ENCODE measurements at regions not wholly inside any gene's neighbourhood (a gene's known extent, or its start where the extent isn't known, plus 50 kb on each side); places are given as distances from the start of the nearest gene placed in this dataset.

- Histone ChIP-seq H3K4me1 (ENCODE audit: insufficient read depth) (no peaks in the 10 kb centered on the region), H3K36me3 (replicated peaks; ENCODE audit: insufficient read depth, low read depth) (no peaks in the 10 kb centered on the region), H3K27me3 (no peaks in the 10 kb centered on the region), H4K20me1 (ENCODE audit: insufficient read depth, poor library complexity, severe bottlenecking) (no peaks in the 10 kb centered on the region), H3K4me3 (no peak overlapping the region), H3K9me3 (ENCODE audit: low read depth) (no peaks in the 10 kb centered on the region), H3K9me2 (replicated peaks; ENCODE audit: insufficient read depth) (no peaks in the 10 kb centered on the region), H3K27ac (no peak overlapping the region), H2AFZ (no peak overlapping the region), H3K4me2 (no peak overlapping the region), H3K79me2 (no peaks in the 10 kb centered on the region)
- TF ChIP-seq, protein P1, sequence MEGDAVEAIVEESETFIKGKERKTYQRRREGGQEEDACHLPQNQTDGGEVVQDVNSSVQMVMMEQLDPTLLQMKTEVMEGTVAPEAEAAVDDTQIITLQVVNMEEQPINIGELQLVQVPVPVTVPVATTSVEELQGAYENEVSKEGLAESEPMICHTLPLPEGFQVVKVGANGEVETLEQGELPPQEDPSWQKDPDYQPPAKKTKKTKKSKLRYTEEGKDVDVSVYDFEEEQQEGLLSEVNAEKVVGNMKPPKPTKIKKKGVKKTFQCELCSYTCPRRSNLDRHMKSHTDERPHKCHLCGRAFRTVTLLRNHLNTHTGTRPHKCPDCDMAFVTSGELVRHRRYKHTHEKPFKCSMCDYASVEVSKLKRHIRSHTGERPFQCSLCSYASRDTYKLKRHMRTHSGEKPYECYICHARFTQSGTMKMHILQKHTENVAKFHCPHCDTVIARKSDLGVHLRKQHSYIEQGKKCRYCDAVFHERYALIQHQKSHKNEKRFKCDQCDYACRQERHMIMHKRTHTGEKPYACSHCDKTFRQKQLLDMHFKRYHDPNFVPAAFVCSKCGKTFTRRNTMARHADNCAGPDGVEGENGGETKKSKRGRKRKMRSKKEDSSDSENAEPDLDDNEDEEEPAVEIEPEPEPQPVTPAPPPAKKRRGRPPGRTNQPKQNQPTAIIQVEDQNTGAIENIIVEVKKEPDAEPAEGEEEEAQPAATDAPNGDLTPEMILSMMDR (IDR thresholded peaks at IDR 0.05; ENCODE audit: poor library complexity), result no peak
- TF ChIP-seq EZH2phosphoT487 (IDR thresholded peaks at IDR 0.05; ENCODE audit: low read depth, severe bottlenecking, unreplicated experiment) (no peak), EZH2 (IDR thresholded peaks at IDR 0.05; ENCODE audit: borderline replicate concordance) (no peak)
- WGBS (ENCODE audit: low lambda C conversion rate, missing lambda C conversion rate), result 79% methylated on average over 5 of the region's 5 CpGs
- no peak for DNase-seq (ENCODE audit: low spot score)
Measured at GRCh38 chr14:99006276-99006675, 265.7 kb downstream of the BCL11B start.

GRCh38 chr14:99007795-99008194 is 264.2 kb downstream of the BCL11B start:
- Histone ChIP-seq H3K9me2 (replicated peaks; ENCODE audit: insufficient read depth) (no peaks in the 10 kb centered on the region), H4K20me1 (ENCODE audit: insufficient read depth, poor library complexity, severe bottlenecking) (no peaks in the 10 kb centered on the region), H3K4me3 (no peak overlapping the region), H3K4me1 (ENCODE audit: insufficient read depth) (no peaks in the 10 kb centered on the region), H3K27ac (no peak overlapping the region), H3K79me2 (no peaks in the 10 kb centered on the region), H3K4me2 (no peak overlapping the region), H3K27me3 (no peaks in the 10 kb centered on the region), H2AFZ (no peak overlapping the region), H3K9me3 (ENCODE audit: low read depth) (no peaks in the 10 kb centered on the region), H3K36me3 (replicated peaks; ENCODE audit: insufficient read depth, low read depth) (no peaks in the 10 kb centered on the region)
- WGBS (ENCODE audit: low lambda C conversion rate, missing lambda C conversion rate), result 95% methylated on average over 7 of the region's 7 CpGs
- DNase-seq (ENCODE audit: low spot score), result no peak
- TF ChIP-seq EZH2phosphoT487 (IDR thresholded peaks at IDR 0.05; ENCODE audit: low read depth, severe bottlenecking, unreplicated experiment) (no peak), EZH2 (IDR thresholded peaks at IDR 0.05; ENCODE audit: borderline replicate concordance) (no peak)
- TF ChIP-seq, protein P1 (IDR thresholded peaks at IDR 0.05; ENCODE audit: poor library complexity), result no peak

DNA sequence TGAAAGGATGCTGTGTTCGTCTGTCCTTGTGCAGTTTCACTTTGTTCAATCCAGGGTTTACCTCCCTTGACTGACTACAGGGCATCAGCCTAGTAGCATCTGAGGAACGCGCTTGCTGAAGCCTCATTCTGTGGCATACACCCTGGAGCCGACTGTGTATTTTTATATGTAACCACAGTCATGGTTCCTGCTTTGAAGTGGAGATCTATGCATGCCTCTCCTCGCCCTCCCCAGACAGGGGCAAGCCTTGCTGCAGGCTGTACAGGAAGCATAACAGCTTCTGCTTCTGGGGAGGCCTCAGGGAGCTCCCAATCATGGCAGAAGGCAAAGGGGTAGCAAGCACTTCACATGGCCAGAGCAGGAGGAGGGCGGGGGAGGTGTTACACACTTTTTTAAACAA is 262.1 kb downstream of the BCL11B start:
- no peak overlapping the region for H3K4me3 ChIP-seq
- H3K9me3 ChIP-seq (ENCODE audit: low read depth), result no peaks in the 10 kb centered on the region
- H3K79me2 ChIP-seq, result no peaks in the 10 kb centered on the region
- H3K9me2 ChIP-seq (replicated peaks; ENCODE audit: insufficient read depth), result no peaks in the 10 kb centered on the region
- H4K20me1 ChIP-seq (ENCODE audit: insufficient read depth, poor library complexity, severe bottlenecking), result no peaks in the 10 kb centered on the region
- no peaks in the 10 kb centered on the region for H3K36me3 ChIP-seq (replicated peaks; ENCODE audit: insufficient read depth, low read depth)
- H3K4me1 ChIP-seq (ENCODE audit: insufficient read depth), result no peaks in the 10 kb centered on the region
- no peak overlapping the region for H3K4me2 ChIP-seq
- H3K27ac ChIP-seq, result no peak overlapping the region
- TF ChIP-seq EZH2 (IDR thresholded peaks at IDR 0.05; ENCODE audit: borderline replicate concordance) (no peak), EZH2phosphoT487 (IDR thresholded peaks at IDR 0.05; ENCODE audit: low read depth, severe bottlenecking, unreplicated experiment) (no peak)
- TF ChIP-seq, protein P1 (IDR thresholded peaks at IDR 0.05; ENCODE audit: poor library complexity), result no peak
- no peak overlapping the region for H2AFZ ChIP-seq
- no peaks in the 10 kb centered on the region for H3K27me3 ChIP-seq
- DNase-seq (ENCODE audit: low spot score), result no peak
- 93% methylated on average over 6 of the region's 6 CpGs for WGBS (ENCODE audit: low lambda C conversion rate, missing lambda C conversion rate)

GRCh38 chr14:99011385-99011784 is 260.6 kb downstream of the BCL11B start:
- no peaks in the 10 kb centered on the region for H3K36me3 ChIP-seq (replicated peaks; ENCODE audit: insufficient read depth, low read depth)
- no peak for DNase-seq (ENCODE audit: low spot score)
- H4K20me1 ChIP-seq (ENCODE audit: insufficient read depth, poor library complexity, severe bottlenecking), result no peaks in the 10 kb centered on the region
- no peak overlapping the region for H3K27ac ChIP-seq
- H3K79me2 ChIP-seq, result no peaks in the 10 kb centered on the region
- H3K27me3 ChIP-seq, result no peaks in the 10 kb centered on the region
- H2AFZ ChIP-seq, result no peak overlapping the region
- H3K4me2 ChIP-seq, result no peak overlapping the region
- H3K9me2 ChIP-seq (replicated peaks; ENCODE audit: insufficient read depth), result no peaks in the 10 kb centered on the region
- no peaks in the 10 kb centered on the region for H3K4me1 ChIP-seq (ENCODE audit: insufficient read depth)
- 97% methylated on average over 6 of the region's 6 CpGs for WGBS (ENCODE audit: low lambda C conversion rate, missing lambda C conversion rate)
- H3K4me3 ChIP-seq, result no peak overlapping the region
- H3K9me3 ChIP-seq (ENCODE audit: low read depth), result no peaks in the 10 kb centered on the region
- TF ChIP-seq EZH2phosphoT487 (IDR thresholded peaks at IDR 0.05; ENCODE audit: low read depth, severe bottlenecking, unreplicated experiment), result no peak
- TF ChIP-seq, protein P1 (IDR thresholded peaks at IDR 0.05; ENCODE audit: poor library complexity), result no peak
- TF ChIP-seq EZH2 (IDR thresholded peaks at IDR 0.05; ENCODE audit: borderline replicate concordance), result no peak
